Left renal pelvis (tissue), 4 donors: ENCODE measurements at regions not wholly inside any gene's neighbourhood (a gene's known extent, or its start where the extent isn't known, plus 50 kb on each side); places are given as distances from the start of the nearest gene placed in this dataset.
"Not testable (repeated sequence)": the region's sequence is repeated elsewhere in the genome, so short reads cannot be mapped to it uniquely, and the experiment has no call there.

Experiments used
- DNase-seq, 4 donors: peaks; one replicate each; pipeline ENCODE4 v3.0.0-alpha.2; 2013; ENCODE audit warnings: low read depth in 4 of 4, low spot score in 3 of 4

GRCh38 chr3:39558775-39559306 is 91.4 kb downstream of the MOBP start:
- no peak for DNase-seq

- DNase-seq = no peak
Observed at GRCh38 chr3:39559543-39559942, 92.1 kb downstream of the MOBP start.

DNA sequence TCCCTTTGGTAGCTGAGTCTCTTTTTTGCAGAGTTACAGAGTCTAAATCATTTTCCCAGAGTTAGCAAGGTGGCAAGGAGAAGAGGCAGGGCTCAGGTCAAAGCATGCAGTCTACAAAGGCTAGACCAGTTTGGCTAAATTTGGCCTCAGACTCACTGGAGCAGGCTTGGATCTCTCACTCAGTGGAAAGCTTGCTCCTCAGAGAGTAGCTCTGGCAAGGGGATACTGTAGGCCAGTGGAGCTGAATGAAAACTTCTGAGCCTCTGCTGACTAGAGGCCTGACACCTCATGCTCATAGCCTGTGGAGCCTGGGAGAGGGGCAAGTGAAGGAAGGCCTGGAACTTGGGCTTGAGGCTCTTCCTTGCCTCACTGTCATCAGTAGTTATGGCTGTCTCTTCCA is 101.0 kb downstream of the MOBP start:
- DNase-seq = no peak

GRCh38 chr3:39569095-39569494 is 101.6 kb downstream of the MOBP start:
- no peak for DNase-seq

DNA sequence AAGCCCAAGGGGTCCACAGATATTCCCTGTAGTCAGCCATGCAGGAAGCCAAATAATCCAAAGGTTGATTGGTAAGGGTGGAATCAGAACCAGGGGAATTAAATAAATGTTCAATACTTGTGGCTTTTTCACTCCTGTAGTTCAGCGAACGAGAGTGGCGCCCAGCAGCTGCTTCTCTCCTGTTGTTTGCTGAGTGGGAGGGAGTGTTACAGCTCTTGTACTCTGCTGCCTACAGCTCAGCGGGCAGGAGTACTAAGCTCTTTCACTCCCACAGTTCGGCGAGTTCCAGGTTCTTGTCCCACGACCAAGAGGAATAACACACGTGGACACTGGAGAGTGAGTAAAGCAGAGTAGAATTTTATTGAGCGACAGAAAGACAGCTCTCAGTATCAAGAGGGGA is 105.9 kb downstream of the MOBP start:
- no peak for DNase-seq

DNA sequence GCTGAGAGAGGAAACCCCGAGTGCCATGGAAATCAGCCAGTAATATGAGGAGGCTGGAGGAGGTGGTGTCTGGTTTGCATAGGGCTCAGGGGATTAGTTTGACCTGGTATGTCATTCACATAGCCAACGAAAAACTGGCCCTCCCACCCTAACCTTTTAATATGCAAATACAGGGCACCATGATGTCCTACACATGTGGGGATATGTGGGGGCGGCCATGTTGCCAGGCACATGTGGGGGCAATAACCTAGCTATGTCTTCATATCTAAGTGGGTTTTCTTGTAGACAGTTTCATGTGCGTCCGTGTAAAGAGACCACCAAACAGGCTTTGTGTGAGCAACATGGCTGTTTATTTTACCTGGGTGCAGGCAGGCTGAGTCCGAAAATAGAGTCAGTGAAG is 110.1 kb downstream of the MOBP start:
- DNase-seq = no peak

DNA sequence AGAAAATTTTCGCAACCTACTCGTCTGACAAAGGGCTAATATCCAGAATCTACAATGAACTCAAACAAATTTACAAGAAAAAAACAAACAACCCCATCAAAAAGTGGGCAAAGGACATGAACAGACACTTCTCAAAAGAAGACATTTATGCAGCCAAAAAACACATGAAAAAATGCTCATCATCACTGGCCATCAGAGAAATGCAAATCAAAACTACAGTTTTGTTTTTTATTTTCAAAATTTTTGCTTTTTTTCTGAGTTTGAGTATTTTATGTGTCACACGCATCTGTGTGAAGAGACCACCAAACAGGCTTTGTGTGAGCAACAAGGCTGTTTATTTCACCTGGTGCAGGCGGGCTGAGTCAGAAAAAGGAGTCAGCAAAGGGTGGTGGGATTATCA is 118.7 kb downstream of the MOBP start:
- DNase-seq = not testable (repeated sequence)

- DNase-seq = no peak
Observed at GRCh38 chr3:39587113-39587512, 119.6 kb downstream of the MOBP start.

- DNase-seq = no peak
Observed at GRCh38 chr3:39590806-39591205, 123.3 kb downstream of the MOBP start.

GRCh38 chr3:39592311-39593050 is 125.0 kb downstream of the MOBP start:
- no peak for DNase-seq

GRCh38 chr3:39593341-39593740 is 125.9 kb downstream of the MOBP start:
- no peak for DNase-seq

DNA sequence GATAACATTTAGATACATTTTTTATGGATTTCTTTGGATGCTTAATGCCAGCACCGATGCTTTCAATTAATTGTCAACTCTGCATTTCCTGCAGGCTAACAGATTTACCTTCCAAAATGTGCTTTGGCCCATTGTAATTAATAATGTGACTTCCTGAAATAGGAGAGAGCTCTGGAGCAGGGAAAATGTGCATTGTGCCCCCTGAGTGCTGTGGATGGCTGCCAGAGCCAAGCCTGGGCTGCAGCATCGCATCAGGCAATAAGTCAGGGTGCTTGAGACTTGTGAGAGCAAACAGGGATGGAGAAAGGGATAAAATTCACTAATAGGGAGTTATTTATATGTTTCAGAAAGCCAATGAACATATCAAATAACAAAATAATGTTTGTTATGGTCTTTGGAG is 133.8 kb downstream of the MOBP start:
- DNase-seq = no peak

GRCh38 chr3:39605837-39606236 is 138.4 kb downstream of the MOBP start:
- DNase-seq = no peak

DNA sequence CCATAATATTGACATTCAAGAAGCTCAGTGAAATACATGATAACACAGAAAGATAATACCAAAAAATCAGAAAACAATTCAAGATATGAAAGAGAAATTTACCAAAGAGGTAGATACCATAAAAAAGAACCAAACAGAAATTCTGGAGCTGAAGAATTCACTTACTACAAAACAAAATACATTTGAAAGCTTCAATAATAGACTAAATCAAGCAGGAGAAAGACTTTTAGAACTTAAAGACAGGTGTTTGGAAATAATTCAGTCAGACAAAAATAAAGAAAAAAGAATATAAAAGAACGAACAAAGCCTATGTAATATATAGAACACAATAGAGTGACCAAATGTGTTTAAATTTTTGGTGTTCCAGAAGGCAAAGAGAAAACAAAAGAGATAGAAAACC is 158.7 kb downstream of the MOBP start:
- DNase-seq = no peak

- no peak for DNase-seq
Observed at GRCh38 chr3:39631136-39631535, 163.7 kb downstream of the MOBP start.

DNA sequence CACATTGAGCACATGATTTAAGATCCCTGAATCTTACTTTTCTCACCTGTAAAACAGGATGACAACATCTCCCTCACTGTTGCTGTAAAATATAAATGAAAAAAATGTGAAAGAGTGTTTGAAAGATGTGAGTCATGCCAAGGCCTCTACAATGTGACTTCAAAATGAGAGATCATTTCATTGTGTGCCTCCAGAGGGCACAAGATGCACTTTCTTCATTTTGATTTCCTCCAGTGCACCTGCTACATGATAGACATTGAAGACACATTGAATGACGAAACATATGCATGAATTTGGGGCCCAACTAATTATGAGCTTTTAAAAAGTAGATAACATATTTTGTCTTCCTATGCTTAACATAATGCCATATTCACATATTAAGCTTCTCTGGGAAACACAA is 170.3 kb downstream of the MOBP start:
- no peak for DNase-seq

DNA sequence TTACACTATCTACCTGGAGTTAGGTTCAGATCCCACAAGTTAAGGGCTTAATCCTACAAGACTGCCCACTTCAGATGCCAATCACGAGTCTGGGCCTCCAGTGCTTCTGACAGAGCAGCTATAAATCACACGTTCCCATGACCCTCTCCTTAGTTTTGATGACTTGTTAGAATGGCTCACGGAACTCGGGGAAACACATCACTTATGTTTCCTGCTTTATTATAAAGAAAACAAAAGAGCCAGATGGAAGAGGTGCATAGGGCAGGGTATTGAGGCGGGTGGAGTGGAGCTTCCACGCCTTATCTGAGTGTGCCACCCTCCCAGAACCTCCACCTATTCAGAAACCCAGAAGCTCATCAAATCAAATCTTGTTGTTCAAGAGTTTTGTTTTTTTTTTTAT is 170.8 kb downstream of the MOBP start:
- no peak for DNase-seq

DNA sequence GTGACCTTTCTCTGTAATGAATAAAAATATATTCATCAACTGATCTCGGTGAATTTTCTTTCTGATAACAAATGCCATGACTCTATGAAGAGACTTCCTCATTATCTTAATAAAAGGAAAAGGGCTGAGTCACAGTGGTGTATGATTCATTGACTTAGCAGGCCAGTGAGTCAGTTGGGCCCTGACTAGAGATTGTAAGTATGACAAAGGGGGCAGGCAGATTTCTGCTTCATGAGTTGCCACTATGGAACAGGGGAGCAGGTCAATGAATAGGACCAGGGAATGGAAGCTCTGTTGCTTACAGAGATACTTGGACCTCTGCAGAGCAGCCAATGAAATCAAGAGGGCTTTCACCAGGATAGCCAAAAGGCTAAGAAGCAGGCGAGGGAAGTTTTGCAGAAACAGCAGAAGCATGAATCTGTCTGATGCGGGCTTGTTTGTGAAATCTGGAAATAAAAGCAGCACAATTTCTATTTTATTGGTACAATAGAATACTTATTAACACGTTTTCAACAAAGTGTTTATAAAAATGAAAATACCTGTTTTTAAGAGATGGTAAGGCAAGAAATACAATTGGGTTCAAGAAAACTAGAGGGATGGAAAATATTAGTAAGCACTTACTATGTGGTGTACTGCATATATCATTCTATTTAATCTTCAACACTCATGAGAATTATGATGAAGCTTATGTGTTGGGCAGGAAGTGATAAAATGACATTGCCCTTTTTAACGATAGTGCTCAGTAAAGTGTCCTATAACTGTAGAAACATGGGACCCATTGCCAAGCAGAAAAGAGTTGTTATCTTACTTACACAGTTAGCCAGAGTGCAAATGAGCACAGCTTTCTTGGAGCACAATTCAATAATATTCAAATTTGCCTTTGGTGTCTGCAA is 169.8 kb upstream of the MYRIP start:
- no peak for DNase-seq

- no peak for DNase-seq
Observed at GRCh38 chr3:39641274-39641673, 168.1 kb upstream of the MYRIP start.

DNA sequence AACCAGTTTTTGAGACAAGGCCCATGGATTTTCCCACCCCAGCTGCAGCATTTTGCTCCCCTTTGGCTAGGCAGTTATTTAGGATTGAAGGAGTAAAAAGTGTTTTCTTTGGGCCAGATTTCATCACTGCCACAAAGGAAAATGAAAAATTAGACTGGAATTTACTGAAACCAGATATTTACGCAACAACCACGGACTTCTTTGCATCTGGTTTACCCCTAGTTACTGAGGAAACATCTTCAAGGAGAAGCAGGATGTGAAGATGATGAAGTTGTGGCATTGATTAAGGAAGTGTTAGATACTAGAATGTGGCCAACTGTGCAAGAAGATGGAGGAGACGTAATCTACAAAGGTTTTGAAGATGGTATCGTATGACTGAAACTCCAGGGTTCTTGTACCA is 165.2 kb upstream of the MYRIP start:
- no peak for DNase-seq

DNA sequence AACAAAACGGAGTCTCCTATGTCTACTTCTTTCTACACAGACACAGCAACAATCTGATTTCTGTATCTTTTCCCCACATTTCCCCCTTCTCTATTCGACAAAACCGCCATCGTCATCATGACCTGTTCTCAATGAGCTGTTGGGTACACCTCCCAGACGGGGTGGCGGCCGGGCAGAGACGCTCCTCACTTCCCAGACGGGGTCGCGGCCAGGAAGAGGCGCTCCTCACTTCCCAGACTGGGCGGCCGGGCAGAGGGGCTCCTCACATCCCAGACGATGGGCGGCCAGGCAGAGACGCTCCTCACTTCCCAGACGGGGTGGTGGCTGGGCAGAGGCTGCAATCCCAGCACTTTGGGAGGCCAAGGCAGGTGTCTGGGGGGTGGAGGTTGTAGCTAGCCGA is 158.2 kb upstream of the MYRIP start:
- not testable (repeated sequence) for DNase-seq
